Type B pancreatic cell (in vitro differentiated cells): ENCODE measurements at regions not wholly inside any gene's neighbourhood (a gene's known extent, or its start where the extent isn't known, plus 50 kb on each side); places are given as distances from the start of the nearest gene placed in this dataset.
A peak's percentile ranks its signal among the peaks of the same experiment; 100 is the strongest.
"Not testable (repeated sequence)": the region's sequence is repeated elsewhere in the genome, so short reads cannot be mapped to it uniquely, and the experiment has no call there.

Source experiments
- DNase-seq: peaks from one replicate; pipeline ENCODE4 v3.0.0; 2021; ENCODE audit warnings: mixed read lengths; ENCODE audit not compliant: unreplicated experiment; ENCODE audit errors: extremely low spot score
- H3K27ac Mint-ChIP-seq: 2 replicates; pipeline ENCODE4 v1.8.0; 2021; ENCODE audit warnings: mild to moderate bottlenecking, mixed read lengths
- H3K27me3 Mint-ChIP-seq: 2 replicates; pipeline ENCODE4 v1.8.0; 2021; ENCODE audit warnings: mixed read lengths
- H3K36me3 Mint-ChIP-seq: 2 replicates; pipeline ENCODE4 v1.8.0; 2021; ENCODE audit warnings: mixed read lengths
- H3K4me1 Mint-ChIP-seq: one replicate; pipeline ENCODE4 v1.8.0; 2021; ENCODE audit warnings: mixed read lengths; ENCODE audit not compliant: unreplicated experiment
- H3K4me3 Mint-ChIP-seq: 2 replicates; pipeline ENCODE4 v1.8.0; 2021; ENCODE audit warnings: mild to moderate bottlenecking, mixed read lengths
- H3K9me3 Mint-ChIP-seq: 2 replicates; pipeline ENCODE4 v1.8.0; 2021; ENCODE audit warnings: mixed read lengths
- TF ChIP-seq, protein P1 (sequence below): fragments of 200-600 bp; sonication (generic); conservative IDR thresholded peaks from 2 replicates; pipeline ENCODE4 v1.5.0; 2021; ENCODE audit warnings: antibody characterized with exemption, mild to moderate bottlenecking

- TF ChIP-seq, protein P1, sequence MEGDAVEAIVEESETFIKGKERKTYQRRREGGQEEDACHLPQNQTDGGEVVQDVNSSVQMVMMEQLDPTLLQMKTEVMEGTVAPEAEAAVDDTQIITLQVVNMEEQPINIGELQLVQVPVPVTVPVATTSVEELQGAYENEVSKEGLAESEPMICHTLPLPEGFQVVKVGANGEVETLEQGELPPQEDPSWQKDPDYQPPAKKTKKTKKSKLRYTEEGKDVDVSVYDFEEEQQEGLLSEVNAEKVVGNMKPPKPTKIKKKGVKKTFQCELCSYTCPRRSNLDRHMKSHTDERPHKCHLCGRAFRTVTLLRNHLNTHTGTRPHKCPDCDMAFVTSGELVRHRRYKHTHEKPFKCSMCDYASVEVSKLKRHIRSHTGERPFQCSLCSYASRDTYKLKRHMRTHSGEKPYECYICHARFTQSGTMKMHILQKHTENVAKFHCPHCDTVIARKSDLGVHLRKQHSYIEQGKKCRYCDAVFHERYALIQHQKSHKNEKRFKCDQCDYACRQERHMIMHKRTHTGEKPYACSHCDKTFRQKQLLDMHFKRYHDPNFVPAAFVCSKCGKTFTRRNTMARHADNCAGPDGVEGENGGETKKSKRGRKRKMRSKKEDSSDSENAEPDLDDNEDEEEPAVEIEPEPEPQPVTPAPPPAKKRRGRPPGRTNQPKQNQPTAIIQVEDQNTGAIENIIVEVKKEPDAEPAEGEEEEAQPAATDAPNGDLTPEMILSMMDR, result no peak
- peaks cover 2% of the 10 kb centered on the region for H3K9me3 Mint-ChIP-seq
- H3K27me3 Mint-ChIP-seq, result no peaks in the 10 kb centered on the region
- no peak overlapping the region for H3K4me3 Mint-ChIP-seq
- no peak overlapping the region for H3K27ac Mint-ChIP-seq
- no peaks in the 10 kb centered on the region for H3K36me3 Mint-ChIP-seq
- H3K4me1 Mint-ChIP-seq, result peaks cover 11% of the 10 kb centered on the region
- no peak for DNase-seq
These were observed 268.7 kb downstream of the SPRY2 start for GRCh38 chr13:80072231-80072630.

GRCh38 chr13:80070024-80070703 lies 270.8 kb downstream of the SPRY2 start:
- TF ChIP-seq, protein P1, result no peak
- no peak for DNase-seq
- Mint-ChIP-seq H3K36me3 (no peaks in the 10 kb centered on the region), H3K4me1 (peaks cover 11% of the 10 kb centered on the region), H3K4me3 (peak overlapping the region; percentile 67), H3K9me3 (no peaks in the 10 kb centered on the region), H3K27ac (peak overlapping the region; percentile 74), H3K27me3 (no peaks in the 10 kb centered on the region)

GRCh38 chr13:80069374-80069773 lies 271.6 kb downstream of the SPRY2 start:
- no peaks in the 10 kb centered on the region for H3K27me3 Mint-ChIP-seq
- H3K4me3 Mint-ChIP-seq, result no peak overlapping the region
- DNase-seq, result no peak
- TF ChIP-seq, protein P1, result no peak
- no peaks in the 10 kb centered on the region for H3K36me3 Mint-ChIP-seq
- H3K27ac Mint-ChIP-seq, result no peak overlapping the region
- H3K9me3 Mint-ChIP-seq, result no peaks in the 10 kb centered on the region
- peaks cover 11% of the 10 kb centered on the region for H3K4me1 Mint-ChIP-seq

GRCh38 chr13:80065996-80066395 lies 274.9 kb downstream of the SPRY2 start:
- Mint-ChIP-seq H3K27ac (no peak overlapping the region), H3K9me3 (peaks cover 3% of the 10 kb centered on the region), H3K4me1 (peaks cover 11% of the 10 kb centered on the region), H3K4me3 (no peak overlapping the region), H3K36me3 (no peaks in the 10 kb centered on the region), H3K27me3 (no peaks in the 10 kb centered on the region)
- DNase-seq, result no peak
- TF ChIP-seq, protein P1, result no peak

DNA sequence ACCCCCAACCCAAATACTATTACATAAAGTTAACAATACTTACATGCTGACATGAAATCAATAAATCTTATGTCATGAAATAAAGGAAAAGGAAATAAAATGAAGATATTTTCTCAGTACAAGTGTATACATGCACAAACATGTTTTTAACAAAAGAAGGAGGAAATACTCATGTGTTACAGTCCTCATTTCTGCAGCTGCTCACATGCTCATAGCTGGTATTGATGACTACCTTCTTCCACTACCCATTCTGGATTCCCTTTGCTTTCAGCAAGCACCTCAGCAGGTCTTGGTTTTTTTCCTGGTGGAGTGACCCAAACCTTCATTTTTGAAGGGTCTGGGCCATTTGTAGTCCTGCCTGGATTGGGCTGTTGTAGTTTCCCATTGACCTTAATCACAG lies 278.5 kb downstream of the SPRY2 start:
- DNase-seq, H3K9me3 Mint-ChIP-seq, H3K27me3 Mint-ChIP-seq, H3K4me1 Mint-ChIP-seq, H3K36me3 Mint-ChIP-seq, H3K27ac Mint-ChIP-seq, H3K4me3 Mint-ChIP-seq: not testable (repeated sequence)

GRCh38 chr13:80059789-80060188 lies 281.1 kb downstream of the SPRY2 start:
- TF ChIP-seq, protein P1, result no peak
- peaks cover 4% of the 10 kb centered on the region for H3K4me1 Mint-ChIP-seq
- no peak for DNase-seq
- no peaks in the 10 kb centered on the region for H3K27me3 Mint-ChIP-seq
- no peak overlapping the region for H3K27ac Mint-ChIP-seq
- H3K9me3 Mint-ChIP-seq, result peaks cover 9% of the 10 kb centered on the region
- no peak overlapping the region for H3K4me3 Mint-ChIP-seq
- no peaks in the 10 kb centered on the region for H3K36me3 Mint-ChIP-seq
